DND-41 (cell line): ENCODE measurements at regions not wholly inside any gene's neighbourhood (a gene's known extent, or its start where the extent isn't known, plus 50 kb on each side); places are given as distances from the start of the nearest gene placed in this dataset.

Source experiments
- ATAC-seq: fragments of 200-7000 bp; cut with Tn5 transposase; 3 replicates; pipeline ENCODE4 v1.9.1; 2021; ENCODE audit warnings: low read depth; ENCODE audit not compliant: insufficient read depth
- DNase-seq: peaks from one replicate; pipeline ENCODE4 v3.0.0-alpha.2; 2020
- H2AFZ ChIP-seq: 2 replicates; pipeline ENCODE4 v1.6.0; 2012; ENCODE audit warnings: low read depth, low read length
- H3K27ac ChIP-seq: 2 replicates; pipeline ENCODE4 v1.5.1; 2012; ENCODE audit warnings: low read length, inconsistent platforms
- H3K27me3 ChIP-seq: fragments of 200-600 bp; sonication (generic); 2 replicates; pipeline ENCODE4 v1.6.0; 2012; ENCODE audit warnings: low read length, mild to moderate bottlenecking, inconsistent platforms; ENCODE audit not compliant: insufficient read depth, poor library complexity
- H3K36me3 ChIP-seq: 2 replicates; pipeline ENCODE4 v1.5.1; 2012; ENCODE audit warnings: low read length, inconsistent platforms; ENCODE audit not compliant: insufficient read depth
- H3K4me1 ChIP-seq: 2 replicates; pipeline ENCODE4 v1.5.1; 2012; ENCODE audit warnings: mild to moderate bottlenecking, low read length; ENCODE audit not compliant: insufficient read depth
- H3K4me2 ChIP-seq: 2 replicates; pipeline ENCODE4 v1.6.0; 2012; ENCODE audit warnings: mild to moderate bottlenecking, moderate library complexity, low read length, inconsistent platforms; ENCODE audit not compliant: insufficient read depth
- H3K4me3 ChIP-seq, 2 experiments: fragments of 200-600 bp in 1 of 2; shearing (Covaris generic) in 1 of 2; 2 replicates each; pipeline ENCODE4 v1.5.1; 2012 to 2016; ENCODE audit warnings: inconsistent platforms in 2 of 2, low read length in 2 of 2, mild to moderate bottlenecking in 2 of 2, low read depth in 1 of 2, moderate library complexity in 1 of 2
- H3K79me2 ChIP-seq: 2 replicates; pipeline ENCODE4 v1.6.0; 2012; ENCODE audit warnings: low read length, inconsistent platforms; ENCODE audit not compliant: insufficient read depth
- H3K9ac ChIP-seq: 2 replicates; pipeline ENCODE4 v1.6.0; 2012; ENCODE audit warnings: low read depth, mild to moderate bottlenecking, inconsistent platforms, low read length, moderate library complexity
- H3K9me3 ChIP-seq: 2 replicates; pipeline ENCODE4 v1.5.1; 2012; ENCODE audit warnings: low read length, moderate library complexity, mild to moderate bottlenecking, inconsistent platforms; ENCODE audit not compliant: insufficient read depth, severe bottlenecking
- H4K20me1 ChIP-seq: 2 replicates; pipeline ENCODE4 v1.6.0; 2012; ENCODE audit warnings: low read length; ENCODE audit not compliant: insufficient read depth
- EZH2 ChIP-seq: IDR thresholded peaks from 3 replicates; pipeline ENCODE4 v1.6.1; 2012; ENCODE audit warnings: borderline replicate concordance, low read depth, mild to moderate bottlenecking, moderate library complexity, low read length, inconsistent platforms; ENCODE audit not compliant: severe bottlenecking
- TF ChIP-seq, protein P1 (sequence below): IDR thresholded peaks from 2 replicates; pipeline ENCODE4 v1.5.1; 2012; ENCODE audit warnings: borderline replicate concordance, low read length, moderate library complexity, mild to moderate bottlenecking; ENCODE audit not compliant: poor library complexity, severe bottlenecking; ENCODE audit errors: extremely low read depth

DNA sequence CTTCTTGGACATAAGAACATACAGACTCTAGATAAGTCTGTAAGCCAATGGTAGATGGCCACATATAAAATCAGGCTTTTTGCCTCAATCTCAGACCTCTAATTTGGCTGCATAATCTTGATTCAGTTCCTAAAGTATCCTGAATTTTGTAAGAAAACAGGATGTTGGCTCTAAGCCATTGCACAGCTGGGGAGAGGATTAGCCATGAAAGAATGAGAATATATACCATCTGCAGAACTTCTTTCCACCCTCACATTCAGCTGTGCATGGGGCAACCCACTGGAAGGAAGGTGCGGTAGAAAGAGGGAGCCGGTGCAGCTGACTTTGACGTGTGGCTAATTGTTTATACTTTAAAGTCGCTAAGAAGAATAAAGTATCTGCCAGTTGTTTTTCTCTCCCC is 1061.6 kb upstream of the FAM98A start:
- Histone ChIP-seq H3K9me3 (no peaks in the 10 kb centered on the region), H3K27me3 (no peaks in the 10 kb centered on the region), H3K4me1 (no peaks in the 10 kb centered on the region), H3K79me2 (no peaks in the 10 kb centered on the region), H3K4me2 (no peak overlapping the region), H4K20me1 (no peaks in the 10 kb centered on the region), H3K9ac (no peak overlapping the region), H3K36me3 (no peaks in the 10 kb centered on the region), H3K4me3 (no peak overlapping the region), H2AFZ (no peak overlapping the region), H3K27ac (no peak overlapping the region)
- DNase-seq (no peak), ATAC-seq (no peak)
- TF ChIP-seq EZH2: no peak
- TF ChIP-seq, protein P1, sequence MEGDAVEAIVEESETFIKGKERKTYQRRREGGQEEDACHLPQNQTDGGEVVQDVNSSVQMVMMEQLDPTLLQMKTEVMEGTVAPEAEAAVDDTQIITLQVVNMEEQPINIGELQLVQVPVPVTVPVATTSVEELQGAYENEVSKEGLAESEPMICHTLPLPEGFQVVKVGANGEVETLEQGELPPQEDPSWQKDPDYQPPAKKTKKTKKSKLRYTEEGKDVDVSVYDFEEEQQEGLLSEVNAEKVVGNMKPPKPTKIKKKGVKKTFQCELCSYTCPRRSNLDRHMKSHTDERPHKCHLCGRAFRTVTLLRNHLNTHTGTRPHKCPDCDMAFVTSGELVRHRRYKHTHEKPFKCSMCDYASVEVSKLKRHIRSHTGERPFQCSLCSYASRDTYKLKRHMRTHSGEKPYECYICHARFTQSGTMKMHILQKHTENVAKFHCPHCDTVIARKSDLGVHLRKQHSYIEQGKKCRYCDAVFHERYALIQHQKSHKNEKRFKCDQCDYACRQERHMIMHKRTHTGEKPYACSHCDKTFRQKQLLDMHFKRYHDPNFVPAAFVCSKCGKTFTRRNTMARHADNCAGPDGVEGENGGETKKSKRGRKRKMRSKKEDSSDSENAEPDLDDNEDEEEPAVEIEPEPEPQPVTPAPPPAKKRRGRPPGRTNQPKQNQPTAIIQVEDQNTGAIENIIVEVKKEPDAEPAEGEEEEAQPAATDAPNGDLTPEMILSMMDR: no peak

- H3K4me1 ChIP-seq: no peaks in the 10 kb centered on the region
- H4K20me1 ChIP-seq: no peaks in the 10 kb centered on the region
- H3K9me3 ChIP-seq: no peaks in the 10 kb centered on the region
- DNase-seq (no peak), ATAC-seq (no peak)
- no peak overlapping the region for H3K4me3 ChIP-seq
- TF ChIP-seq, protein P1: no peak
- no peak for TF ChIP-seq EZH2
- no peak overlapping the region for H3K9ac ChIP-seq
- H3K4me2 ChIP-seq: no peak overlapping the region
- no peak overlapping the region for H2AFZ ChIP-seq
- no peaks in the 10 kb centered on the region for H3K79me2 ChIP-seq
- no peaks in the 10 kb centered on the region for H3K36me3 ChIP-seq
- H3K27me3 ChIP-seq: no peaks in the 10 kb centered on the region
- no peak overlapping the region for H3K27ac ChIP-seq
Observed at GRCh38 chr2:34656632-34657031, 1057.5 kb upstream of the FAM98A start.

DNA sequence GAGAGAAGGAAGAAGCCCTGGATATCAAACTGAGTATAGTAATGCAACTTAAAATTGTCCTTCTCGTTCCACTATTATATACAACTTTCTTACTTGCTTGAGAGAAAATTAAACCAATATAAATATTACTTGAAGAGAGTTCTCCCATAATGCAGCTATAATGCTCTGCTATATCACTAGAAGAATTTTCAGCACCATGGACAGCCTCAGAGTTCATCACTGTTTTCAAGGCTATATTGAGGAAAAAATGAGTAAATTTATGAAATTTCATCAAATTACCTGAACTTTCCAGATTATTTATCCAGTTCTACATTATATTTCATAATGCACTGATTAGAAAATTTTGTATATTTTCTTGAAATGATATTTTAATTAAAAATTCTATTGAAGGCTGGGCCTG is 1053.5 kb upstream of the FAM98A start:
- H3K9me3 ChIP-seq: no peaks in the 10 kb centered on the region
- no peak overlapping the region for H3K27ac ChIP-seq
- H3K4me1 ChIP-seq: no peaks in the 10 kb centered on the region
- H3K27me3 ChIP-seq: no peaks in the 10 kb centered on the region
- no peaks in the 10 kb centered on the region for H4K20me1 ChIP-seq
- H3K4me2 ChIP-seq: no peak overlapping the region
- no peaks in the 10 kb centered on the region for H3K79me2 ChIP-seq
- H2AFZ ChIP-seq: no peak overlapping the region
- no peak overlapping the region for H3K9ac ChIP-seq
- ATAC-seq: no peak; the same call in 2 of the 3 replicates
- DNase-seq: no peak
- TF ChIP-seq EZH2: no peak
- TF ChIP-seq, protein P1: no peak
- no peak overlapping the region for H3K4me3 ChIP-seq
- H3K36me3 ChIP-seq: no peaks in the 10 kb centered on the region

DNA sequence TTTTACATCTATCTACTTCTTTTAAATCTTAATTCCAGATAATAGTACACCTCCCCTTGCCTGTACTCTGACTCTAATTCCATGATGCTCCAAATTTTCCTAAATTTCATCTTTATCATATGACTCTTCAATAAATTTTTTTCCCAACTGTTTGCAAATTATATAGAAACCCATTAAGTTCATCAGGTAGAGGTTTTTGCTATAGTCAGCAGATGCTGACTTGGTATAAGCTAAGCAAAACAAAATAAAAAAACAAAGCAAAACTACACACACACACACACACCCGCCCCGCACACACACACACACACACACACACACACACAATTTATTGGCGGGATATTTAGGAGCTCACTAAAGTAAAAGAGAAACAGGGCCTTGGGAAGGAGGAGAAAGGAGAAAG is 1047.8 kb upstream of the FAM98A start:
- TF ChIP-seq, protein P1: no peak
- TF ChIP-seq EZH2: no peak
- DNase-seq: no peak
- Histone ChIP-seq H3K36me3 (no peaks in the 10 kb centered on the region), H3K27me3 (no peaks in the 10 kb centered on the region), H2AFZ (no peak overlapping the region), H3K9me3 (no peaks in the 10 kb centered on the region), H3K4me2 (no peak overlapping the region), H3K4me3 (no peak overlapping the region), H4K20me1 (no peaks in the 10 kb centered on the region), H3K4me1 (no peaks in the 10 kb centered on the region), H3K27ac (no peak overlapping the region), H3K9ac (no peak overlapping the region), H3K79me2 (no peaks in the 10 kb centered on the region)
- ATAC-seq: no peak
